HL-60 (cell line): ENCODE measurements at regions not wholly inside any gene's neighbourhood (a gene's known extent, or its start where the extent isn't known, plus 50 kb on each side); places are given as distances from the start of the nearest gene placed in this dataset.

Experiments used
- DNase-seq, 2 experiments: peaks; one replicate each; pipeline ENCODE4 v3.0.0-alpha.2; 2010 to 2020; ENCODE audit warnings: low read depth in 1 of 2, low spot score in 1 of 2
- H3K27ac ChIP-seq: fragments of 250-450 bp; sonication (Bioruptor Pico); replicated peaks from 2 replicates; pipeline ENCODE4 v1.5.1; 2020; ENCODE audit warnings: mild to moderate bottlenecking, moderate library complexity
- H3K27me3 ChIP-seq: fragments of 250-450 bp; sonication (Bioruptor Pico); 2 replicates; pipeline ENCODE4 v1.5.1; 2021; ENCODE audit warnings: mild to moderate bottlenecking, moderate library complexity; ENCODE audit not compliant: insufficient read depth, poor library complexity, severe bottlenecking
- H3K4me3 ChIP-seq: replicated peaks from 2 replicates; pipeline ENCODE4 v1.5.1; 2011; ENCODE audit warnings: mild to moderate bottlenecking, control low read depth, low read length; ENCODE audit not compliant: insufficient read depth
- CTCF ChIP-seq: IDR thresholded peaks from one replicate; pipeline ENCODE4 v1.5.1; 2011; ENCODE audit warnings: low read length, control low read depth, inconsistent platforms; ENCODE audit not compliant: insufficient read depth
- GABPA ChIP-seq: IDR thresholded peaks from 2 replicates; pipeline ENCODE4 v1.6.1; 2012; ENCODE audit warnings: low read depth
- POLR2AphosphoS5 ChIP-seq: IDR thresholded peaks from 2 replicates; pipeline ENCODE4 v1.6.1; 2012; ENCODE audit warnings: low read depth
- REST ChIP-seq: IDR thresholded peaks from 2 replicates; pipeline ENCODE4 v1.6.1; 2012; ENCODE audit warnings: low read depth; ENCODE audit not compliant: insufficient replicate concordance
- SPI1 ChIP-seq: IDR thresholded peaks from 2 replicates; pipeline ENCODE4 v1.6.1; 2012; ENCODE audit warnings: low read depth, mild to moderate bottlenecking, borderline replicate concordance

GRCh38 chr5:74052441-74053221 lies 426.6 kb downstream of the ARHGEF28 start:
- Histone ChIP-seq H3K27me3 (no peaks in the 10 kb centered on the region), H3K4me3 (no peak overlapping the region), H3K27ac (no peak overlapping the region)
- DNase-seq = no peak
- TF ChIP-seq GABPA (no peak), POLR2AphosphoS5 (no peak), CTCF (no peak), SPI1 (no peak), REST (no peak)

- Histone ChIP-seq H3K27me3 (no peaks in the 10 kb centered on the region), H3K4me3 (no peak overlapping the region), H3K27ac (no peak overlapping the region)
- DNase-seq = no peak
- TF ChIP-seq REST (no peak), POLR2AphosphoS5 (no peak), SPI1 (no peak), CTCF (no peak), GABPA (no peak)
Measured at GRCh38 chr5:74051076-74051475, 425.1 kb downstream of the ARHGEF28 start.

GRCh38 chr5:74044936-74045335 lies 418.9 kb downstream of the ARHGEF28 start:
- Histone ChIP-seq H3K4me3 (no peak overlapping the region), H3K27ac (no peak overlapping the region), H3K27me3 (no peaks in the 10 kb centered on the region)
- no peak for DNase-seq
- TF ChIP-seq REST = no peak
- TF ChIP-seq CTCF = no peak
